GM21528 (cell line): ENCODE measurements at regions not wholly inside any gene's neighbourhood (a gene's known extent, or its start where the extent isn't known, plus 50 kb on each side); places are given as distances from the start of the nearest gene placed in this dataset.

Experiments
- ATAC-seq: cut with Tn5 transposase; IDR thresholded peaks from one replicate; pipeline ENCODE4 v1.9.1; 2021; ENCODE audit warnings: mild to moderate bottlenecking, moderate library complexity; ENCODE audit not compliant: unreplicated experiment, low FRiP score

GRCh38 chr4:177033632-177034031 is 240.9 kb upstream of the VEGFC start:
- ATAC-seq = no peak

GRCh38 chr4:177041356-177041755 is 248.6 kb upstream of the VEGFC start:
- no peak for ATAC-seq

GRCh38 chr4:177047070-177047850 is 254.5 kb upstream of the VEGFC start:
- ATAC-seq = peak; percentile 85

DNA sequence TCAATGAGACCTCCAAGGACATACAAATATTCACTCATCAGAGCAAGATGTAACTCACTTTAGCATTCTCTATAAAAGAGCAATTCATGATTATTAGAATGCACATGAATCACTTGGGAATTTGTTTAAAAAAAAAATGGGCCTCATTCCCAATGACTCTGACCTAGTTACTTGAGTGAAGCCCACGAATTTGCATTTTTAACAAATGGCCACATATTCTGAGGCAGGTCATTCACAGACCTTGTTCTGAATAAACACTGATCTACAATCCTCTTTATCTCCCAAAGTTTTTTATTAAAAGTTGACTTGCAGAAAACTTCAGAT is 255.1 kb upstream of the VEGFC start:
- ATAC-seq = no peak

DNA sequence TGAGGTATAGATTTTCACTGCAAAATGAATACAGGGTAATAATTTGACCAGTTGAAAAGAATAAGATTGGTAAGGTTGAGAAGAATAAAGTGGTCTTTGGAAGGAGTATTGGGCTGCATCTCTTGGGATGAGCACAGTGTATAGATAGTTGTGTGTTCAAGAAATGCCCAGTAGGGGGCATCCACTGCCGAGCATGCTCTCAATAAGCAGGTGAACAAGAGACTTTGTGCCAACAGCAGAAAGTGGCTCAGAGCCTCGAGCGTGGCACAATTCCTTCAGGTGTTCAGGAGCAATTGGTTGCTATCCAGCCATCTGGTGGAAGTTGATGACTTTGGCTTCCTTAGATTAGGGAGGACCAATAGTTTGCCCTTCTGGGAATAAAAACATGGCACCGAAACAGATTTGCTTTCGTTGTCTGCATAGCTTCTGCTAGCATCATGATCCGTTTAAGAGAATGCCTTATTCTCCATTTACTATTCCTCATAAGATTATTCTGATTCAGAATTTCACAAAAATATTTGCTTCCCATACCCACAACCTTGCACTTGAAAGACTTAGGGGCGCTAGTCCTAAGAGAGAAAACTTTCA is 258.1 kb upstream of the NEIL3 start:
- peak; percentile 88 for ATAC-seq

DNA sequence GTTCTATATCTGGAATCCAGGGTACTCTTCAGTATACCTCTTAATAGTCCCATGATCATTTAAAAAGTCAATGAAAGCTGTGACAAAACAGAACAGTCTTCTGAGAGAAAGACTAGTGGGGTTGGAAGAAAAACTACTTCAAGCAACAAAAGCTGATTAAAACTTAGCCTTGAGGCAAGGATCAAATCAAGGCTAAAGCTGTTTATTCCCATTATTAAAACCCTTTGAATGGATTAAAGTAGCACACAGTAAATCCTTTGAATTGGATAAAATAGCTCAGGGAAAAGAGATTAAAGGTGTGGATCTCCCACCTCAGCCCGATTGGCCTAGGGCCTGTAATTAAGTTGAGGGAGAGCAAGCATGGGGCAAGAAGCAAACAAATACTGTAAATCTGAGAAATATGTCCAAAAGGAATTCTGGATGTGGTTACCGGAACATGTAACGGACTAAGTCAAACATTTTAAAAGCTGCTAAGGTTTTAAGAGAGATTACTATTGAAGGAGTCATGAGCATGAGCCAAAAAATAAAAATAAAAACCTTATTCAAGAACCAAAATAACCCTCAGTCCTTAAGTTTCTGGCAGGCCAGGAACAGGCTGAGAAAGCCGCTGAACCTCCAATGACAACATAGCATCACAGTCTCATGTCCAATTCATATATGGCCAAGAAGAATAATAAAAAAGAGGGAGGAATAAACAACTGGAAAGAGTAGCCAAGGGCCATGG is 257.3 kb upstream of the NEIL3 start:
- ATAC-seq = no peak

DNA sequence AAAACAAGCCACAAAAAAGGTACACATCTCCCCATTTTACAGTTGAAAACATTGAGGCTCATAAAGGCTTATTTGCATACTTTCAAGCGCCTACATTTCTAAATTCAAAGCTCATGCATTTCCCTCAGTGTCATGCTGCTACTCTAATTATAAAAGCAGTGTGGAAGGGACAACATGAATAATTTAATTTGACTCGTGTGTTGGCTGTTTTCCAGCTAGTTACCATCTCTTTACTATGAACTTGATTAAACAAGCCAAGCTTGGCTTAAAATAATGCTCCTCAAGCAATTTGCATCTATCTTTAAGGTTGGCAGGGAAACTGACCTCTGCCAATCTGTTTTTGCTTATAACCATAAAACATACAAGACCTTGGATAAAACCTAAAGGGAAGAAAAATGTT is 252.5 kb upstream of the NEIL3 start:
- no peak for ATAC-seq

- ATAC-seq = no peak
Observed at GRCh38 chr4:177064116-177064515, 245.6 kb upstream of the NEIL3 start.

DNA sequence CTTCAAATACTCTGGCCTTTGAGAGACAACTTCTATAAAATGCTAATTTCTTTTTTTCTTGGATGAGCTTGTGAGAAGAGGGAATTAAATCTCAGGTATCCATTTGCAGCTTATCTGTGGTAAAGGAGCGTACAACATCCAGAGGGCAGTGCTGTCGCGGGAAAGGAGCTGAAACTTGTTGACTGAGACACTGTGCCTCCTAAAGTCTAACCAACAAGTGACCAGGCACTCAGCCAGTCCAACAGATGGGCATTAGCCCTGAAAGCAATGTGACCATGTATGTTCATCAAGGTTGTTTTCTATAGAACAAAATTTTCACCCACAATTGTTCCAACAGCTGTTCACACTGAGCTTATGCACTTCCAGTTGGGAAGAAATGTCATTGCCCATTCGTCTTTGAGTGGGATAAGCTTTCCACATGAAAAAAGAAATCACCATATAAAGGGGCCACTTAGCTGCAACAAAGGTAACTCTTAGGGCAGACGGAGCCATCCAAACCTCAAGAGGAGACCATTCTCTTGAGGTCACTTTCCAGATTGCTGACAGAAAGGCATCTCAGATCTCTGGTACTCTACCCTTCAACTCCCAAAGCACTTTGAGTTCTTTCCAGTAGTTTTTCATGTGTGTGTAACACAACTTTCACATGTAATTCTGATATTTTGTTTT is 244.8 kb upstream of the NEIL3 start:
- ATAC-seq = no peak

DNA sequence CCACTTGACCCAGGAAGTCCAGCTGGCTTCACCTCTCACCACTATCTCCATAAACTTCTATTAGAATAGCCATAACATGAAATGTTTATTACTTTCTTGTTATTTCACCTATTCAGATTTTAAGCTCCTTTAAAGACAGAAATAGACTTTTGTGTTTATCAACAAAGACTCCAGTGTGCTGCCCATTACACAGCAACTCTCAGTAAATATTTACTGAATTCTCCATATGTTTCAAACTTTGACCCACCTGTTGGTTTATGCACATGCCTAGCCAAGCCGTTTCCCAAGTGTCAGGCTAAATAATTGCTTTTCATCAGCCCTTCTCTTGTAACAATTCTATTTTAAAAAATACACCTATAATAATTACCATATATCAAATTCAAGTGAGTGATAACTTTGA is 242.9 kb upstream of the NEIL3 start:
- ATAC-seq = no peak

GRCh38 chr4:177070533-177071058 is 239.1 kb upstream of the NEIL3 start:
- no peak for ATAC-seq

DNA sequence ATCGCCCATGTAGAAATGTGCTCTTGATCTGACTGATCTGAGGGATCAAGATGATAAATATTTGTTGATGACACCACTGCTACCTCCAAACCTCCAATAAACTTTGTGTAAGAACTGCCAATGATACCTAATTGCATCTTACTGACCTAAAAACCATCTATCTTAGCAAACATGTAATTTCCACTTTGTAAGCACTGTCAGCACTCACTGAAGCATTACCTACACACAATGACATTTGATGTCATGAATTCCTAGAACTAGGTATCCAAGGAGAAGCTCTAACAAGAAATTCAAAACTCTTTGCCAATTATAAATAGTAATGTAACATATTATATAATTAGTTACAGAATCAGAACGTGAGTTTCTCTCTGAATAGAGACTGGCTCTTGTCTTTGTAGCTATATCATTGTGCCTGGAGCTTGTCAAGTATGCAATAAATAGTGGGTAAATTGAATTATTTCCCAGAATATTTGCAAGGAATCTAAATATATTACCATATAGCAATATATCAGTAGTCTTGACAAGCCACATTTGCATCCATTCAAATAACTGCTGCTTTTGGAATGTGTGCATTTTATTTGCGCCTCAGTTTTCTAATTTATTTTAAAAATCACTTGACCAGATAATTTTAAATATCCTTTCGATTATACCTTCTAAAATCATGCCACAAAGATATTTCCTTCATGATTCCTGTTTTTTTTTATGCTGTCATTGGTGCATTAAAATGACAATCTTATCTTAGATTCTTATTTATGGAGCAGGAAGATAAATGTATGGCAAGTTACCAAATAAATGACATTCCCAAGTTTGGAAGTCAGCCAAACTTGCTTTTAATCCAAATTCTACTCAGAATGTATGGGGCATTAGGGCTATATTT is 232.3 kb upstream of the NEIL3 start:
- ATAC-seq = no peak

GRCh38 chr4:177079327-177079726 is 230.3 kb upstream of the NEIL3 start:
- no peak for ATAC-seq

DNA sequence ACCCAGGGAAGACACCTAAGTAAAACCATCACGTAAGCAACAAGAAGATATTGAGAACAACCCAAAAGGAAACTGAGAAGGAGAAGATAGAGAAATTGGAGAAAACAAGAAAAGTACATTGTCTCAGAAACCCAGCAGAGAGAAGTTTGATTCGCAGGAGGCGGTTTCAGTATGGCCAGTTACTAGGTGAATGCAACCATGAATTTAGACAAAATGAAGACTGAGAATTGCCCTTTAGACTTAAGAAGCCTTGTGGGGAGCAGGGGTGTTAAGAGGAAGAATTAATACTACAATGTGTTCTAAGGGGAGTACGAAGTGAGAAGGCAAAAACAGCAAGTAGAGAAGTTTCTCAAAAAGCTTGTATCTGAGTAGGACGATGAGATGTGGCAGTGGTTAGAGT is 229.3 kb upstream of the NEIL3 start:
- no peak for ATAC-seq

- ATAC-seq = no peak
Observed at GRCh38 chr4:177087060-177087459, 222.6 kb upstream of the NEIL3 start.

- no peak for ATAC-seq
Observed at GRCh38 chr4:177087499-177087898, 222.2 kb upstream of the NEIL3 start.

DNA sequence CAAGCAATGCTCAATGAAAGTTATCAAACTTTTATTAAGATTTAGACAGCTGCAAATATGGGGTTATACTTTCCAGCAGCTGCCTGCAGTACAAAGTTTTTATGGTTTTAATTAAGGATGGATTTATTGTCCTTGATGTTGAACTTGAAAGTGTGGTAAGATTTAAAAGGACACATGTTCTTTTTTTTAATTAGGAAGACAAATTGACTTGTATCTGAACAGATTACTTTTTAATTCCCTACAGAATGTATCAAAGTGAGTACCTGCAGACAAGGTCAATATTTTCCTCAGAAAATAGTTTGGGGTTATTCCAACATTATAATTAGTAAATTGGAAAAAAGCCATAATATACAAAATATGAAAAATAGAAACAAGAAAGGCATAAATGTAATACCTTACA is 218.2 kb upstream of the NEIL3 start:
- ATAC-seq = no peak

GRCh38 chr4:177092807-177093206 is 216.9 kb upstream of the NEIL3 start:
- ATAC-seq = no peak

DNA sequence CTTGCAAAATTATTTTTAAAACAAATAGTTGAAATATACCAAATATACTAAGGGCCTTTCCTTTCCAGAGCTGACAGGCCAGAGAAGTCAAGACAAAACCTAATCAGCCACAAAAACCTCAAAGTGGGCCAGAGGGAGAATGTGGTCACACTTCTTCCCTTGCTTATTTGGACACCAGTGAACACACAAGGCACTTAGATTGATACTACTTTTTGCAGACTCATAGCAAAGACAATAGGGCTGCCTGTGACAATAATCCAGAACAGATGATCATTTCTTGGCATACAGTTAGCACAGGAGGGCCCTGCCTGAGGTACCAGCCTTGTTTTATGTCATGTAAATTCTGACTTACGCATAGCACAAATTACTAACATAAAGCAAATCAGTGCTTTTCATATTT is 215.7 kb upstream of the NEIL3 start:
- ATAC-seq = no peak

GRCh38 chr4:177097291-177097690 is 212.4 kb upstream of the NEIL3 start:
- no peak for ATAC-seq
